Endodermal cell (in vitro differentiated cells): ENCODE measurements at regions not wholly inside any gene's neighbourhood (a gene's known extent, or its start where the extent isn't known, plus 50 kb on each side); places are given as distances from the start of the nearest gene placed in this dataset.

Experiments used
- DNase-seq: peaks from one replicate; pipeline ENCODE4 v3.0.0-alpha.2; 2017
- H3K27ac ChIP-seq: 2 replicates; pipeline ENCODE4 v1.5.1; 2013; ENCODE audit warnings: mild to moderate bottlenecking, low read depth, low read length, moderate library complexity
- H3K27me3 ChIP-seq: 2 replicates; pipeline ENCODE4 v1.6.1; 2013; ENCODE audit warnings: mild to moderate bottlenecking, low read length, moderate library complexity; ENCODE audit not compliant: insufficient read depth, control insufficient read depth, poor library complexity, severe bottlenecking
- H3K36me3 ChIP-seq: 2 replicates; pipeline ENCODE4 v1.7.0; 2013; ENCODE audit warnings: mild to moderate bottlenecking, low read length, moderate library complexity; ENCODE audit not compliant: control insufficient read depth, insufficient read depth
- H3K4me1 ChIP-seq: one replicate; pipeline ENCODE4 v1.7.0; 2013; ENCODE audit warnings: low read length; ENCODE audit not compliant: control insufficient read depth, insufficient read depth
- H3K4me3 ChIP-seq: 2 replicates; pipeline ENCODE4 v1.5.1; 2013; ENCODE audit warnings: mild to moderate bottlenecking, low read length, moderate library complexity
- H3K9ac ChIP-seq: 2 replicates; pipeline ENCODE4 v1.6.1; 2013; ENCODE audit warnings: mild to moderate bottlenecking, low read length, moderate library complexity; ENCODE audit not compliant: poor library complexity, severe bottlenecking; ENCODE audit errors: extremely low read depth
- H3K9me3 ChIP-seq: 2 replicates; pipeline ENCODE4 v1.6.1; 2013; ENCODE audit warnings: mild to moderate bottlenecking, low read length, moderate library complexity; ENCODE audit not compliant: control insufficient read depth
- H3K27ac Mint-ChIP-seq: 2 replicates; pipeline ENCODE4 v1.8.0; 2020; ENCODE audit warnings: mixed read lengths
- H3K27me3 Mint-ChIP-seq: 2 replicates; pipeline ENCODE4 v1.8.0; 2021; ENCODE audit warnings: mild to moderate bottlenecking, mixed read lengths; ENCODE audit not compliant: insufficient read depth
- H3K36me3 Mint-ChIP-seq: 2 replicates; pipeline ENCODE4 v1.8.0; 2020; ENCODE audit warnings: low read depth, mixed read lengths
- H3K4me1 Mint-ChIP-seq: 2 replicates; pipeline ENCODE4 v1.8.0; 2020; ENCODE audit warnings: mixed read lengths
- H3K4me3 Mint-ChIP-seq: 2 replicates; pipeline ENCODE4 v1.8.0; 2020; ENCODE audit warnings: mild to moderate bottlenecking, moderate library complexity, mixed read lengths
- H3K9me3 Mint-ChIP-seq: 2 replicates; pipeline ENCODE4 v1.8.0; 2020; ENCODE audit warnings: mild to moderate bottlenecking, mixed read lengths
- CTCF ChIP-seq: fragments of 200-600 bp; sonication (generic); conservative IDR thresholded peaks from 2 replicates; pipeline ENCODE4 v1.5.0; 2021; ENCODE audit warnings: antibody characterized with exemption, mild to moderate bottlenecking
- whole genome bisulfite sequencing, 2 experiments: methylation state at CpG; one replicate each; pipeline versions ENCODE4 v1.1.5 to v1.1.7; 2013; ENCODE audit warnings: missing lambda C conversion rate in 2 of 2, mixed read lengths in 1 of 2; ENCODE audit not compliant: insufficient coverage in 1 of 2, insufficient read length in 1 of 2; 5-methylcytosine and 5-hydroxymethylcytosine counted together

- 83 to 94% methylated on average over 1 to 4 of the region's 4 CpGs for WGBS, 2 experiments
- Histone ChIP-seq H3K9ac (no peak overlapping the region), H3K36me3 (no peaks in the 10 kb centered on the region), H3K27me3 (no peaks in the 10 kb centered on the region), H3K4me3 (peak overlapping the region; percentile 11), H3K9me3 (peaks cover 46% of the 10 kb centered on the region), H3K4me1 (no peaks in the 10 kb centered on the region), H3K27ac (no peak overlapping the region)
- Mint-ChIP-seq H3K27ac (no peak overlapping the region), H3K4me1 (no peaks in the 10 kb centered on the region), H3K4me3 (no peak overlapping the region), H3K36me3 (no peaks in the 10 kb centered on the region), H3K27me3 (peaks cover 1% of the 10 kb centered on the region), H3K9me3 (peaks cover 43% of the 10 kb centered on the region)
- no peak for DNase-seq
- no peak for TF ChIP-seq CTCF
Observed at GRCh38 chr5:110070836-110071235, 381.1 kb downstream of the MAN2A1 start.

GRCh38 chr5:110072651-110073050 is 382.9 kb downstream of the MAN2A1 start:
- Histone ChIP-seq H3K4me1 (no peaks in the 10 kb centered on the region), H3K4me3 (no peak overlapping the region), H3K36me3 (no peaks in the 10 kb centered on the region), H3K27ac (no peak overlapping the region), H3K9me3 (peaks cover 39% of the 10 kb centered on the region), H3K9ac (no peak overlapping the region), H3K27me3 (no peaks in the 10 kb centered on the region)
- no peak overlapping the region for H3K4me3 Mint-ChIP-seq
- DNase-seq, result no peak
- no peaks in the 10 kb centered on the region for H3K36me3 Mint-ChIP-seq
- H3K27ac Mint-ChIP-seq, result no peak overlapping the region
- peaks cover 40% of the 10 kb centered on the region for H3K9me3 Mint-ChIP-seq
- no peaks in the 10 kb centered on the region for H3K4me1 Mint-ChIP-seq
- TF ChIP-seq CTCF, result no peak
- peaks cover 1% of the 10 kb centered on the region for H3K27me3 Mint-ChIP-seq

- Histone ChIP-seq H3K36me3 (no peaks in the 10 kb centered on the region), H3K27me3 (no peaks in the 10 kb centered on the region), H3K4me3 (no peak overlapping the region), H3K9ac (no peak overlapping the region), H3K4me1 (no peaks in the 10 kb centered on the region), H3K9me3 (peaks cover 30% of the 10 kb centered on the region), H3K27ac (no peak overlapping the region)
- no peaks in the 10 kb centered on the region for H3K36me3 Mint-ChIP-seq
- TF ChIP-seq CTCF, result no peak
- no peak overlapping the region for H3K27ac Mint-ChIP-seq
- peaks cover 33% of the 10 kb centered on the region for H3K9me3 Mint-ChIP-seq
- DNase-seq, result no peak
- H3K4me3 Mint-ChIP-seq, result no peak overlapping the region
- no peaks in the 10 kb centered on the region for H3K4me1 Mint-ChIP-seq
- H3K27me3 Mint-ChIP-seq, result peaks cover 7% of the 10 kb centered on the region
- 24 to 50% methylated on average over 1 to 2 of the region's 2 CpGs for WGBS, 2 experiments
Observed at GRCh38 chr5:110073534-110073933, 383.8 kb downstream of the MAN2A1 start.
